Mesendoderm (in vitro differentiated cells): ENCODE measurements at regions not wholly inside any gene's neighbourhood (a gene's known extent, or its start where the extent isn't known, plus 50 kb on each side); places are given as distances from the start of the nearest gene placed in this dataset.
A peak's percentile ranks its signal among the peaks of the same experiment; 100 is the strongest.

Source experiments
- DNase-seq: peaks from one replicate; pipeline ENCODE4 v3.0.0; 2013
- H2AK5ac ChIP-seq: 2 replicates; pipeline ENCODE4 v1.6.1; 2013; ENCODE audit warnings: low read length, inconsistent platforms
- H2BK120ac ChIP-seq: 2 replicates; pipeline ENCODE4 v1.6.1; 2013; ENCODE audit warnings: low read depth, mild to moderate bottlenecking, low read length, moderate library complexity, mixed read lengths
- H2BK15ac ChIP-seq: replicated peaks from 2 replicates; pipeline ENCODE4 v1.6.1; 2013; ENCODE audit warnings: low read depth, mild to moderate bottlenecking, moderate library complexity
- H2BK5ac ChIP-seq: 2 replicates; pipeline ENCODE4 v1.6.1; 2013; ENCODE audit warnings: low read length, inconsistent platforms
- H3K18ac ChIP-seq: 2 replicates; pipeline ENCODE4 v1.6.1; 2013; ENCODE audit warnings: mild to moderate bottlenecking, low read length, mixed read lengths
- H3K23ac ChIP-seq: one replicate; pipeline ENCODE4 v1.6.1; 2013; ENCODE audit warnings: low read length
- H3K27ac ChIP-seq: 2 replicates; pipeline ENCODE4 v1.5.1; 2013; ENCODE audit warnings: low read depth, mild to moderate bottlenecking, inconsistent platforms, low read length, moderate library complexity
- H3K27me3 ChIP-seq: 2 replicates; pipeline ENCODE4 v1.6.1; 2013; ENCODE audit warnings: low read length, control low read depth, mild to moderate bottlenecking, inconsistent platforms; ENCODE audit not compliant: insufficient read depth, poor library complexity
- H3K36me3 ChIP-seq: 2 replicates; pipeline ENCODE4 v1.6.1; 2013; ENCODE audit warnings: low read length, inconsistent platforms; ENCODE audit not compliant: control insufficient read depth, insufficient read depth
- H3K4ac ChIP-seq: one replicate; pipeline ENCODE4 v1.6.1; 2013; ENCODE audit warnings: low read depth, mild to moderate bottlenecking, low read length, moderate library complexity
- H3K4me1 ChIP-seq: 2 replicates; pipeline ENCODE4 v1.6.1; 2013; ENCODE audit warnings: low read depth, low read length, inconsistent platforms; ENCODE audit not compliant: control insufficient read depth
- H3K4me2 ChIP-seq: 2 replicates; pipeline ENCODE4 v1.6.1; 2013; ENCODE audit warnings: low read length
- H3K4me3 ChIP-seq: 2 replicates; pipeline ENCODE4 v1.5.1; 2013; ENCODE audit warnings: mild to moderate bottlenecking, low read length
- H3K56ac ChIP-seq: one replicate; pipeline ENCODE4 v1.6.1; 2013; ENCODE audit warnings: low read length
- H3K79me1 ChIP-seq: 2 replicates; pipeline ENCODE4 v1.6.1; 2013; ENCODE audit warnings: low read length, inconsistent platforms
- H3K79me2 ChIP-seq: 2 replicates; pipeline ENCODE4 v1.6.1; 2013; ENCODE audit warnings: mild to moderate bottlenecking, low read length; ENCODE audit not compliant: control insufficient read depth, insufficient read depth
- H3K9ac ChIP-seq: 2 replicates; pipeline ENCODE4 v1.6.1; 2013; ENCODE audit warnings: low read length, inconsistent platforms
- H4K5ac ChIP-seq: one replicate; pipeline ENCODE4 v1.6.1; 2013; ENCODE audit warnings: low read length
- H4K8ac ChIP-seq: one replicate; pipeline ENCODE4 v1.6.1; 2013; ENCODE audit warnings: low read depth, mild to moderate bottlenecking, control low read depth, low read length, moderate library complexity
- WGBS: extraction: QIAGEN DNeasy Blood & Tissue Kit; methylation state at CpG from one replicate; pipeline ENCODE4 v1.1.7; 2013; ENCODE audit warnings: low lambda C conversion rate, missing lambda C conversion rate; ENCODE audit not compliant: insufficient coverage; ENCODE audit errors: extremely low coverage; 5-methylcytosine and 5-hydroxymethylcytosine counted together

DNA sequence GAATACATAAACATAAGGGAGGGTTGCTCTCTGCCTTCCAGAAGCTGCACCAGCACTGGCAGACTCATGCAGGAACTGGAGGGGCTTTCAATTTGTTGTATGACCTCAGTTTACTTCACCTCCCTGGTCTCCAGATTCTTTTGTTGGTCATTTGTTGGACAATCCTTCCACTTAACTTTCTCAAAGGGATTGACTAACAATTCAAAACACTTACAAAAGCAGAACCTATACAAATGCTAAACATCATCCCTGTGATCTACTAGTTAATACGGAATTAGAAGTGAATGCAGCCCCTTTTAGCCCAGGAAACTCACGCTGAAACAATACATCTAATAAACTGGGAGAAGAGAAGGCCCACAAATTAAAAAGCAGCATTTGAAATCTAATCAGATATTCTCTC lies 404.6 kb upstream of the BRINP1 start:
- H3K56ac ChIP-seq: no peak overlapping the region
- no peaks in the 10 kb centered on the region for H3K79me2 ChIP-seq
- no peak overlapping the region for H4K5ac ChIP-seq
- no peak overlapping the region for H2BK5ac ChIP-seq
- no CpG with 5 or more reads among the region's 2 CpGs for WGBS
- H3K27me3 ChIP-seq: no peaks in the 10 kb centered on the region
- no peak for DNase-seq
- no peak overlapping the region for H2BK15ac ChIP-seq
- H3K23ac ChIP-seq: no peak overlapping the region
- no peaks in the 10 kb centered on the region for H3K36me3 ChIP-seq
- H4K8ac ChIP-seq: no peak overlapping the region
- H3K4ac ChIP-seq: no peak overlapping the region
- H2BK120ac ChIP-seq: no peak overlapping the region
- peaks cover 3% of the 10 kb centered on the region for H3K4me1 ChIP-seq
- H3K4me3 ChIP-seq: no peak overlapping the region
- H3K79me1 ChIP-seq: no peaks in the 10 kb centered on the region
- no peak overlapping the region for H3K27ac ChIP-seq
- H3K9ac ChIP-seq: no peak overlapping the region
- H3K4me2 ChIP-seq: no peak overlapping the region
- H3K18ac ChIP-seq: no peak overlapping the region
- H2AK5ac ChIP-seq: no peak overlapping the region

DNA sequence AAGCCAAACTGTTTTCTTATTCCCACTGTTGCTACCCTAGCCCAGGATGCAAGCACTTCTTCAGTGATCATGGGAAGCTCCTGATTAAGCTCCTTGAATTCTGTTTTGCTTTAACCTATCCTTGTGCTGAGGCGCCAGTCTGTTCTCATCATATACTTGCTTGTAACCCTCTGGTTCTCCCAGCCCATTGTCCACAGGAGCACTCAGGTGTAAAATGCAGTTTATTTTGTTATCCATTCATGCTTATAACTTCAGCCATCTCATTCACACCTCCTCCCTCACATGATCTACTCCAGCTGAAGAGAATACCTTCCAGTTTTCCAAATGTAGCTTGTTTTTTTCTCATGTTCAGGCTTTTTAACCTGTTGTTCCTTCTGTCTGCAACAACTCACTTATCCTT lies 402.1 kb upstream of the BRINP1 start:
- no peaks in the 10 kb centered on the region for H3K36me3 ChIP-seq
- H2BK120ac ChIP-seq: no peak overlapping the region
- no peak overlapping the region for H3K18ac ChIP-seq
- H2BK5ac ChIP-seq: no peak overlapping the region
- H3K79me2 ChIP-seq: no peaks in the 10 kb centered on the region
- no peak overlapping the region for H3K56ac ChIP-seq
- H2AK5ac ChIP-seq: no peak overlapping the region
- no peak overlapping the region for H3K4me3 ChIP-seq
- no peak overlapping the region for H3K23ac ChIP-seq
- DNase-seq: no peak
- no peak overlapping the region for H2BK15ac ChIP-seq
- no peak overlapping the region for H4K5ac ChIP-seq
- no peak overlapping the region for H4K8ac ChIP-seq
- no peak overlapping the region for H3K9ac ChIP-seq
- no peak overlapping the region for H3K27ac ChIP-seq
- H3K79me1 ChIP-seq: no peaks in the 10 kb centered on the region
- no peaks in the 10 kb centered on the region for H3K27me3 ChIP-seq
- no peak overlapping the region for H3K4me2 ChIP-seq
- no peak overlapping the region for H3K4ac ChIP-seq
- no CpG with 5 or more reads among the region's 1 CpG for WGBS
- peaks cover 3% of the 10 kb centered on the region for H3K4me1 ChIP-seq

DNA sequence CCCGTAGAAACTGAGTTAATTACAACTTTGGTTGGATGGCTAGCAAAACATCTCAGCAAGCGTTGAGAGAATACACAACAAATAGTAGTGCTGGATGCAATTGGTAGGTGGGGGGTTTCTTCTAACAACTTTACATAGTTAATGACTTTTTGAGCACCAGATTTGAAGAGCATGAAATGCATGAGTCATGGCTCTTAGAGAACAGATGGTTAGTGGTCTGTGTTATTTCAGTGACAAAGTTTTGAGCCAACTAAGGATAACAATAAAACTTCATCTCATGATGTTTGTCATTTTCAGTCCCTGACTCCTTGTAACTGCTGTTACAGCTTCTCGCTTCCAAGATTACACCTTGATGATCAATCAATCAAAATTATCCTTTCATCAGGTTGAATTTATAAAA lies 399.0 kb upstream of the BRINP1 start:
- Histone ChIP-seq H2AK5ac (no peak overlapping the region), H3K27ac (no peak overlapping the region), H4K8ac (no peak overlapping the region), H3K36me3 (no peaks in the 10 kb centered on the region), H3K79me1 (no peaks in the 10 kb centered on the region), H4K5ac (no peak overlapping the region), H3K4ac (no peak overlapping the region), H3K79me2 (no peaks in the 10 kb centered on the region), H3K18ac (no peak overlapping the region), H2BK5ac (no peak overlapping the region), H3K4me2 (no peak overlapping the region), H3K4me1 (no peaks in the 10 kb centered on the region), H3K56ac (no peak overlapping the region), H2BK120ac (no peak overlapping the region), H3K9ac (no peak overlapping the region), H2BK15ac (no peak overlapping the region), H3K27me3 (no peaks in the 10 kb centered on the region), H3K23ac (no peak overlapping the region), H3K4me3 (no peak overlapping the region)
- DNase-seq: no peak
- WGBS: no CpG with 5 or more reads among the region's 3 CpGs

DNA sequence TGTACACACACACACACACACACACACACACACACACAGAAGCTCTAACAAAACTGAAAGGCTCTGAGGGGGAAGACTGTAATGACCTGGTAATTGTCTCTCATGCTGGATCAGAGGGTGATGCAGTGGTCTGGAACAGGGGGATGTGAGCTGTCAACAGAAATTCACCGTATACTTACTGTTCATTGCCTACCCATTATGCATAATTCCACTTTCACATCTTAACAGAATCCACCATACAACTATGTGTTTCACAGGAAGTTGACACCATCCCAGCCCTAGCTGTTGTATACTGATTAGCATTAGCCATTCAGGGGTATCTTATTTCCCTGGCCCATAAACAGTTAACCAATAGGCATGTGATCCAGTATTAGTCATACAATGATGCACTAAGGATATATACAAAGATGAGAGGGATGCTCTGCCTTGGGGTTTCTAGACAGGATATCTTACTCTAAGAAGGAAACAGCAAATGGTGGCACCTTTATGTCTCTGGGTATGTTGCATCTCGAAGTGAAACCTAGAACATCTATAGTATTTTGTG lies 396.5 kb upstream of the BRINP1 start:
- Histone ChIP-seq H3K4me1 (no peaks in the 10 kb centered on the region), H3K4me2 (no peak overlapping the region), H3K56ac (no peak overlapping the region), H3K4ac (no peak overlapping the region), H3K18ac (no peak overlapping the region), H2BK5ac (no peak overlapping the region), H3K79me2 (no peaks in the 10 kb centered on the region), H2BK120ac (no peak overlapping the region), H3K27ac (no peak overlapping the region), H3K9ac (no peak overlapping the region), H3K27me3 (no peaks in the 10 kb centered on the region), H2AK5ac (no peak overlapping the region), H3K23ac (no peak overlapping the region), H3K36me3 (no peaks in the 10 kb centered on the region), H3K79me1 (no peaks in the 10 kb centered on the region), H4K5ac (no peak overlapping the region), H2BK15ac (no peak overlapping the region), H3K4me3 (no peak overlapping the region), H4K8ac (no peak overlapping the region)
- DNase-seq: no peak
- no CpG with 5 or more reads among the region's 2 CpGs for WGBS

DNA sequence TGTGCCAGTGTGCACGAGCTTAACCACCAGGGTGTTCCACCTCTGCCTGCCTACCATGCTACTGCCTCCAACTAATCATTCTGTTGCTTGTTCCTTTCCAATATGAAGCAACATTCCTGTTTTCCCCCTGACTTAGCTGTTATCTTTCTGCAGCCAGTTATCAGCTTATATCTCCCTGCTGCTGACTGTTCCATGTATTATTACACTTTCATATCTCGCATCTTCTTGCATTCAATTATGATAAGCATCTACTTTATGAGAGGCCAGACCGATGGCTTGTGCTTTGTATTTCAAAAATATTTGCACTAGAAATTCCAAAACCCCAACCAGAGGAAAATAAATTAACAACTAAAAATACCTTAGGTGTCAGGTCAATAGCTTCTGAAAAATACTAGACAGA lies 394.0 kb upstream of the BRINP1 start:
- no peak overlapping the region for H3K4ac ChIP-seq
- H2BK5ac ChIP-seq: no peak overlapping the region
- H3K36me3 ChIP-seq: no peaks in the 10 kb centered on the region
- H3K4me3 ChIP-seq: no peak overlapping the region
- H3K27ac ChIP-seq: no peak overlapping the region
- H3K18ac ChIP-seq: no peak overlapping the region
- no peak overlapping the region for H3K9ac ChIP-seq
- H2BK120ac ChIP-seq: no peak overlapping the region
- H3K79me1 ChIP-seq: no peaks in the 10 kb centered on the region
- peak; percentile 44 for DNase-seq
- H3K56ac ChIP-seq: no peak overlapping the region
- H3K79me2 ChIP-seq: no peaks in the 10 kb centered on the region
- H4K8ac ChIP-seq: no peak overlapping the region
- no peak overlapping the region for H3K4me2 ChIP-seq
- H4K5ac ChIP-seq: no peak overlapping the region
- H3K4me1 ChIP-seq: no peaks in the 10 kb centered on the region
- no peak overlapping the region for H2AK5ac ChIP-seq
- no peaks in the 10 kb centered on the region for H3K27me3 ChIP-seq
- no peak overlapping the region for H3K23ac ChIP-seq
- no peak overlapping the region for H2BK15ac ChIP-seq
- WGBS: no CpG with 5 or more reads among the region's 3 CpGs

DNA sequence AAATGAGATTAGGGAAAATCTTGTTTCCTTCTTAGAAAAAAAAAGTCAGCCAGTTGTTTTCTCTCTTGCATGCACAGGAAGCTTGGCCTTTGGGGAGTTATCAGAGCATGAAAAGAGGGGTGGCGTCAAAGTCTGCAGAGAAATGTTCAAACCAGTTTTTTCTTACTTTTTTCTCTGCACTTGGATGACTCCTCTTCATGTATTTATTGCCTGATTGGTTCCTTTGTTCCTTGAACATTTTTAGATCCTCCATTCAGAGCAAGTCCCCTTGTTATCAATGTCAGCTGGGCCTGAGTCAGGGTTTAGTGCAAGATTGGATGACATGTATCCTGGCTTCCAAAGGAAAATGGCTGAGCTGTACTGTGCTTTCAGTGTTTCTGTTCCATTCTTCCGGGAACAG lies 392.6 kb upstream of the BRINP1 start:
- Histone ChIP-seq H2BK5ac (no peak overlapping the region), H3K23ac (no peak overlapping the region)
- no CpG with 5 or more reads among the region's 2 CpGs for WGBS

More for the DNA sequence above, 392.6 kb upstream of the BRINP1 start:
- H3K56ac ChIP-seq: no peak overlapping the region
- no peak overlapping the region for H3K4me2 ChIP-seq
- no peak overlapping the region for H3K4me3 ChIP-seq
- H4K5ac ChIP-seq: no peak overlapping the region
- no peak overlapping the region for H4K8ac ChIP-seq
- H3K27ac ChIP-seq: no peak overlapping the region
- H2BK120ac ChIP-seq: no peak overlapping the region
- H3K79me1 ChIP-seq: no peaks in the 10 kb centered on the region
- H3K4me1 ChIP-seq: no peaks in the 10 kb centered on the region
- no peaks in the 10 kb centered on the region for H3K36me3 ChIP-seq
- H3K27me3 ChIP-seq: no peaks in the 10 kb centered on the region
- H2BK15ac ChIP-seq: no peak overlapping the region
- no peaks in the 10 kb centered on the region for H3K79me2 ChIP-seq
- no peak overlapping the region for H3K4ac ChIP-seq
- H3K9ac ChIP-seq: no peak overlapping the region
- H2AK5ac ChIP-seq: no peak overlapping the region
- no peak for DNase-seq
- no peak overlapping the region for H3K18ac ChIP-seq
